Ishikawa (cell line): ENCODE measurements at regions not wholly inside any gene's neighbourhood (a gene's known extent, or its start where the extent isn't known, plus 50 kb on each side); places are given as distances from the start of the nearest gene placed in this dataset.

Experiments
- RAD21 ChIP-seq: IDR thresholded peaks from 2 replicates; pipeline ENCODE4 v1.6.1; 2012; ENCODE audit warnings: low read depth
- TF ChIP-seq, protein P1 (sequence below): IDR thresholded peaks from 2 replicates; pipeline ENCODE4 v1.6.1; 2012; ENCODE audit warnings: low read depth, mild to moderate bottlenecking

DNA sequence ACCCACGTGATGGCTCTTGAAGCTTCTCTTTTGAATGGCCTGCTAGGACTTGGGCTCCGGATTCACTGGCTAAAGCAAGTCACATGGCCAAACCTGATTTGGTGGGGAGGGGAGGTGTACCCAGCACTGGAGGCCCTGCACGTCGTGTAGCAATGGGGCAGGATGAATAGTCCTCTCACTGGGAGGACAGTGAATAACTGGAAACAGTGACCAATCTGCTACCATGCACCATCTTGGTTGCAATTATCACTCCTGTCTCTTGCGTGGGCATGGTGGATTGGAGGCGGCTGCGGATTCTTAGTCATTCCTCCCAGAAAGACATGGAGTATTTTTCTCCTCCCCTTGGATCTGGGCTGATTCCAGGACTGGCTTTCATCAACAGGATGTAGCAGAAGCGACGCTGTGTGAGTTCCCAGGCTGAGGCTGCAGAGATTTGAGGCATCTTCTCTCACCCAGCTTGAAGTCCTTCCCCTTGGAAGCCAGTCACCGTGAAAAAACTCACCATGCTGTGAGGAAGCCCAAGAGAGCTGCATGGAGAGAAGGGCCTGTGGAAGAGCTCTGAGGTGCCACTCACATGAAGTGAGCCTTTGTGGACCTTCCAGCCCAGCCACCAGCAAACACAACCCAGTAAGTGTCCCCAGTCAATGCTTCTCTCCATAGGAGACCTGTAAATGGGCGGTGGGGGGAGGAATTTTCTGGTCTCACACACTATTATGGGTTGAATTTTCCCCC lies 70.4 kb downstream of the IGLL1 start:
- TF ChIP-seq, protein P1, sequence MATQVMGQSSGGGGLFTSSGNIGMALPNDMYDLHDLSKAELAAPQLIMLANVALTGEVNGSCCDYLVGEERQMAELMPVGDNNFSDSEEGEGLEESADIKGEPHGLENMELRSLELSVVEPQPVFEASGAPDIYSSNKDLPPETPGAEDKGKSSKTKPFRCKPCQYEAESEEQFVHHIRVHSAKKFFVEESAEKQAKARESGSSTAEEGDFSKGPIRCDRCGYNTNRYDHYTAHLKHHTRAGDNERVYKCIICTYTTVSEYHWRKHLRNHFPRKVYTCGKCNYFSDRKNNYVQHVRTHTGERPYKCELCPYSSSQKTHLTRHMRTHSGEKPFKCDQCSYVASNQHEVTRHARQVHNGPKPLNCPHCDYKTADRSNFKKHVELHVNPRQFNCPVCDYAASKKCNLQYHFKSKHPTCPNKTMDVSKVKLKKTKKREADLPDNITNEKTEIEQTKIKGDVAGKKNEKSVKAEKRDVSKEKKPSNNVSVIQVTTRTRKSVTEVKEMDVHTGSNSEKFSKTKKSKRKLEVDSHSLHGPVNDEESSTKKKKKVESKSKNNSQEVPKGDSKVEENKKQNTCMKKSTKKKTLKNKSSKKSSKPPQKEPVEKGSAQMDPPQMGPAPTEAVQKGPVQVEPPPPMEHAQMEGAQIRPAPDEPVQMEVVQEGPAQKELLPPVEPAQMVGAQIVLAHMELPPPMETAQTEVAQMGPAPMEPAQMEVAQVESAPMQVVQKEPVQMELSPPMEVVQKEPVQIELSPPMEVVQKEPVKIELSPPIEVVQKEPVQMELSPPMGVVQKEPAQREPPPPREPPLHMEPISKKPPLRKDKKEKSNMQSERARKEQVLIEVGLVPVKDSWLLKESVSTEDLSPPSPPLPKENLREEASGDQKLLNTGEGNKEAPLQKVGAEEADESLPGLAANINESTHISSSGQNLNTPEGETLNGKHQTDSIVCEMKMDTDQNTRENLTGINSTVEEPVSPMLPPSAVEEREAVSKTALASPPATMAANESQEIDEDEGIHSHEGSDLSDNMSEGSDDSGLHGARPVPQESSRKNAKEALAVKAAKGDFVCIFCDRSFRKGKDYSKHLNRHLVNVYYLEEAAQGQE, result no peak
- TF ChIP-seq RAD21, result no peak
